Spleen (tissue), 11 donors: ENCODE measurements at regions not wholly inside any gene's neighbourhood (a gene's known extent, or its start where the extent isn't known, plus 50 kb on each side); places are given as distances from the start of the nearest gene placed in this dataset.

Source experiments
- DNase-seq: peaks from one replicate; pipeline ENCODE4 v3.0.0-alpha.2; 2020
- H3K27ac ChIP-seq, 8 donors: fragments of 200-600 bp; sonication (generic) in 7 of 8; 1 replicate in 4 of 8; 2 replicates in 4 of 8; pipeline versions ENCODE4 v1.5.0 to v1.8.0; 2016 to 2021; ENCODE audit warnings: inconsistent platforms in 4 of 8, mild to moderate bottlenecking in 4 of 8, moderate library complexity in 1 of 8
- H3K27me3 ChIP-seq, 7 donors: fragments of 200-600 bp; sonication (generic) in 6 of 7; replicated peaks in 1 of 7; 1 replicate in 4 of 7; 2 replicates in 3 of 7; pipeline versions ENCODE4 v1.5.0 to v1.8.0; 2016 to 2021; ENCODE audit warnings: inconsistent platforms in 3 of 7, mild to moderate bottlenecking in 1 of 7
- H3K36me3 ChIP-seq, 6 donors: fragments of 200-600 bp; sonication (generic) in 5 of 6; 1 replicate in 4 of 6; 2 replicates in 2 of 6; pipeline versions ENCODE4 v1.5.0 to v1.8.0; 2016 to 2021; ENCODE audit warnings: inconsistent platforms in 2 of 6
- H3K4me1 ChIP-seq, 6 donors: fragments of 200-600 bp; sonication (generic) in 5 of 6; 1 replicate in 3 of 6; 2 replicates in 3 of 6; pipeline versions ENCODE4 v1.5.0 to v1.8.0; 2016 to 2021; ENCODE audit warnings: inconsistent platforms in 3 of 6
- H3K4me3 ChIP-seq, 8 donors: fragments of 200-600 bp; sonication (generic) in 7 of 8; 1 replicate in 4 of 8; 2 replicates in 4 of 8; pipeline versions ENCODE4 v1.5.0 to v1.8.0; 2016 to 2021; ENCODE audit warnings: inconsistent platforms in 4 of 8, mild to moderate bottlenecking in 4 of 8, moderate library complexity in 2 of 8
- H3K9me3 ChIP-seq, 8 donors: fragments of 200-600 bp; sonication (generic) in 7 of 8; 1 replicate in 4 of 8; 2 replicates in 4 of 8; pipeline versions ENCODE4 v1.5.0 to v1.8.0; 2016 to 2021; ENCODE audit warnings: inconsistent platforms in 4 of 8
- CTCF ChIP-seq, 11 experiments: fragments of 200-600 bp in 7 of 11; fragments of 450-650 bp in 4 of 11; sonication (generic) in 4 of 11; IDR thresholded peaks in 8 of 11; conservative IDR thresholded peaks in 3 of 11; 1 replicate in 7 of 11; 2 replicates in 4 of 11; pipeline versions ENCODE4 v1.4.0 to v1.8.0; 2016 to 2021; ENCODE audit warnings: antibody characterized with exemption in 11 of 11, inconsistent platforms in 4 of 11, mild to moderate bottlenecking in 1 of 11
- POLR2A ChIP-seq, 3 donors: fragments of 450-650 bp; IDR thresholded peaks; one replicate each; pipeline ENCODE4 v1.5.1; 2017; ENCODE audit warnings: antibody characterized with exemption in 3 of 3, mild to moderate bottlenecking in 1 of 3
- POLR2AphosphoS5 ChIP-seq, 3 donors: sonication (generic); formaldehyde crosslinking; IDR thresholded peaks; one replicate each; pipeline ENCODE4 v1.5.1; 2017; ENCODE audit warnings: antibody characterized with exemption in 3 of 3
- WGBS, 5 donors: extraction: QIAGEN DNeasy Blood & Tissue Kit in 3 of 5; methylation state at CpG; one replicate each; pipeline versions ENCODE4 v1.1.5 to v1.1.7; 2013 to 2018; 5-methylcytosine and 5-hydroxymethylcytosine counted together
- intact Hi-C: fragments of 100-400 bp; cut with DNase I; formaldehyde crosslinking; loops from one replicate; pipeline ENCODE4 v1.15.0; 2023; ENCODE audit warnings: low total_unique reads
- donor health status: healthy with polysubstance abuse.
- donor health status: DM: no; HTN: no; CAD: no; lungs with moderate emphysema.
- donor health status: DM: no; HTN: no; CAD: no.
- donor health status: Bipolar disorder and iron deficiency.
- donor health status: healthy.
- donor health status: DM: no; HTN: no; CAD: no.
- donor health status: DM: yes; HTN: yes; CAD: no.

GRCh38 chr9:106065136-106065535, 370.8 kb downstream of the TMEM38B start:
- Histone ChIP-seq H3K9me3 (no peaks in the 10 kb centered on the region), H3K4me1 (no peaks in the 10 kb centered on the region), H3K27ac (no peak overlapping the region), H3K4me3 (no peak overlapping the region), H3K27me3 (no peaks in the 10 kb centered on the region), H3K36me3 (no peaks in the 10 kb centered on the region)
- DNase-seq, result no peak
- TF ChIP-seq POLR2A (IDR thresholded peaks at IDR 0.05), result no peak
- TF ChIP-seq POLR2AphosphoS5 (IDR thresholded peaks at IDR 0.05), result no peak
- TF ChIP-seq CTCF (IDR thresholded peaks at IDR 0.05 in 8 of 11, conservative IDR thresholded peaks at IDR 0.05 in 3 of 11), result no peak
- WGBS, 5 donors, result 74 to 91% (median 81%) methylated on average over 3 of the region's 3 CpGs
- intact Hi-C loops, result no loop called here

- DNase-seq, result no peak
- H3K9me3 ChIP-seq, result no peaks in the 10 kb centered on the region
- H3K4me1 ChIP-seq, result no peaks in the 10 kb centered on the region
- WGBS, 5 donors, result 92 to 96% (median 93%) methylated on average over 2 of the region's 2 CpGs
- H3K27ac ChIP-seq, result no peak overlapping the region
- H3K36me3 ChIP-seq, result no peaks in the 10 kb centered on the region
- H3K4me3 ChIP-seq, result no peak overlapping the region
- TF ChIP-seq POLR2AphosphoS5 (IDR thresholded peaks at IDR 0.05) (no peak), POLR2A (IDR thresholded peaks at IDR 0.05) (no peak), CTCF (IDR thresholded peaks at IDR 0.05 in 8 of 11, conservative IDR thresholded peaks at IDR 0.05 in 3 of 11) (no peak)
- intact Hi-C loops, result no loop called here
- no peaks in the 10 kb centered on the region for H3K27me3 ChIP-seq
These were observed 371.4 kb downstream of the TMEM38B start for GRCh38 chr9:106065579-106066214.

- no peaks in the 10 kb centered on the region for H3K36me3 ChIP-seq
- intact Hi-C loops, result no loop called here
- DNase-seq, result no peak
- 80 to 85% (median 81%) methylated on average over 8 of the region's 8 CpGs for WGBS, 5 donors
- no peaks in the 10 kb centered on the region for H3K9me3 ChIP-seq
- no peaks in the 10 kb centered on the region for H3K27me3 ChIP-seq
- H3K4me3 ChIP-seq, result no peak overlapping the region
- no peak overlapping the region for H3K27ac ChIP-seq
- TF ChIP-seq CTCF (IDR thresholded peaks at IDR 0.05 in 8 of 11, conservative IDR thresholded peaks at IDR 0.05 in 3 of 11) (no peak), POLR2AphosphoS5 (IDR thresholded peaks at IDR 0.05) (no peak), POLR2A (IDR thresholded peaks at IDR 0.05) (no peak)
- no peaks in the 10 kb centered on the region for H3K4me1 ChIP-seq
These were observed 372.7 kb downstream of the TMEM38B start for GRCh38 chr9:106066940-106067524.

GRCh38 chr9:106069241-106069640, 374.9 kb downstream of the TMEM38B start:
- no peak for DNase-seq
- 51 to 76% (median 66%) methylated on average over 2 of the region's 2 CpGs for whole genome bisulfite sequencing, 5 donors
- Histone ChIP-seq H3K27ac (no peak overlapping the region), H3K4me3 (no peak overlapping the region), H3K4me1 (no peaks in the 10 kb centered on the region), H3K9me3 (no peaks in the 10 kb centered on the region), H3K36me3 (no peaks in the 10 kb centered on the region), H3K27me3 (no peaks in the 10 kb centered on the region)
- intact Hi-C loops, result no loop called here
- TF ChIP-seq POLR2A (IDR thresholded peaks at IDR 0.05) (no peak), CTCF (IDR thresholded peaks at IDR 0.05 in 8 of 11, conservative IDR thresholded peaks at IDR 0.05 in 3 of 11) (no peak), POLR2AphosphoS5 (IDR thresholded peaks at IDR 0.05) (no peak)
